ENCODE measurements at regions not wholly inside any gene's neighbourhood (a gene's known extent, or its start where the extent isn't known, plus 50 kb on each side); places are given as distances from the start of the nearest gene placed in this dataset.
"Not testable (repeated sequence)": the region's sequence is repeated elsewhere in the genome, so short reads cannot be mapped to it uniquely, and the experiment has no call there.

DNA sequence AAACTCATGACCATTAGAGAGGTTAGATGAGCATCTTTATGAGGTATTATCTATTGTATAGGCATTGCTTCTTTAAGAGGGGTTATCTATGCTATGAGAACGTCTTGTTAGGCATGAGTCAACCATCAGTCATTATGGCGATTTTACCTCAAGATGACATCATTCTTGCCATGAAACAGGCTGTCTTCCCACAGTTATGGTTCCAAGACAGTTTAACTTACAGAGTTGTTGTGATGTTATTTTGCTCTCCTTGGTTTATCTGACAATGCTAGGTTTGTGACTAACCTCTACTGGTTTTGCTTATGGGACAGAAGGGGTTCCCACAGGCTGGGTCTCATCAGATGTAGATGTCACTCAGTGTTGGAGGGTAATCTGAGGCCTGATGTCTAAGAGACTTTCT, 1864.7 kb upstream of the ACO1 start:
- Mint-ChIP-seq H3K9me3 (no peaks in the 10 kb centered on the region), H3K4me3 (no peak overlapping the region), H3K27ac (no peak overlapping the region), H3K4me1 (no peaks in the 10 kb centered on the region), H3K36me3 (ENCODE audit: low read depth) (no peaks in the 10 kb centered on the region), H3K27me3 (no peaks in the 10 kb centered on the region)
- intact Hi-C loops (cut with micrococcal nuclease): no loop called here
- no peak for DNase-seq

GRCh38 chr9:30522061-30522460, 1862.4 kb upstream of the ACO1 start:
- no peak overlapping the region for H3K4me3 Mint-ChIP-seq

GRCh38 chr9:30522486-30522885, 1862.0 kb upstream of the ACO1 start:
- Mint-ChIP-seq H3K9me3 (no peaks in the 10 kb centered on the region), H3K4me1 (no peaks in the 10 kb centered on the region), H3K27ac (no peak overlapping the region), H3K36me3 (ENCODE audit: low read depth) (no peaks in the 10 kb centered on the region), H3K27me3 (no peaks in the 10 kb centered on the region), H3K4me3 (no peak overlapping the region)
- no peak for DNase-seq
- intact Hi-C loops (cut with micrococcal nuclease): no loop called here

More at GRCh38 chr9:30522061-30522460, 1862.4 kb upstream of the ACO1 start:
- no peak for DNase-seq
- Mint-ChIP-seq H3K9me3 (no peaks in the 10 kb centered on the region), H3K36me3 (ENCODE audit: low read depth) (no peaks in the 10 kb centered on the region), H3K27ac (no peak overlapping the region), H3K27me3 (no peaks in the 10 kb centered on the region), H3K4me1 (no peaks in the 10 kb centered on the region)
- intact Hi-C loops (cut with micrococcal nuclease): no loop called here

GRCh38 chr9:30524311-30524710, 1860.1 kb upstream of the ACO1 start:
- Mint-ChIP-seq H3K9me3 (no peaks in the 10 kb centered on the region), H3K4me1 (no peaks in the 10 kb centered on the region), H3K4me3 (no peak overlapping the region), H3K27me3 (no peaks in the 10 kb centered on the region), H3K27ac (no peak overlapping the region), H3K36me3 (ENCODE audit: low read depth) (no peaks in the 10 kb centered on the region)
- intact Hi-C loops (cut with micrococcal nuclease): no loop called here
- no peak for DNase-seq

- no peak for DNase-seq
- Mint-ChIP-seq H3K4me1 (no peaks in the 10 kb centered on the region), H3K9me3 (peaks cover 3% of the 10 kb centered on the region), H3K4me3 (no peak overlapping the region), H3K27ac (no peak overlapping the region), H3K36me3 (ENCODE audit: low read depth) (no peaks in the 10 kb centered on the region), H3K27me3 (no peaks in the 10 kb centered on the region)
- intact Hi-C loops (cut with micrococcal nuclease): no loop called here
Observed at GRCh38 chr9:30534455-30534854, 1850.0 kb upstream of the ACO1 start.

DNA sequence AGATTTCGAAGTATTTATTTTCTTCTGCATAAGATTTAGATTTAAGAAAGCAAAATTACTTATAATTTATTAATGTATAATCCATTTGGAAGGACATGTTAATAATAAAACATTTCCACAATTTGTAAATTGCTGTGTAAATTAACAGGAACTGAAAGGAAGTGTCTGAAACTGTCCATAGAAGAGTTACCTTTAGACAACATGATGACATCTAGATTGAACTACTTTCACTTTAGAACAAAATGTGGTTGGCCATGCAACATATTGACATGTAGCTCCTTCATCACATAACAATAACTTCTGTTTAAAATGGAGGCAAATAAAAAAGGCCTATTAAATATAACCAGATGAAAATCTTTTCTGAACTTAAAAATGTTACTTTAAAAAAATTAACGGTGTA, 1849.5 kb upstream of the ACO1 start:
- Mint-ChIP-seq H3K4me1 (no peaks in the 10 kb centered on the region), H3K27ac (no peak overlapping the region), H3K4me3 (no peak overlapping the region), H3K27me3 (no peaks in the 10 kb centered on the region), H3K9me3 (peaks cover 3% of the 10 kb centered on the region), H3K36me3 (ENCODE audit: low read depth) (no peaks in the 10 kb centered on the region)
- intact Hi-C loops (cut with micrococcal nuclease): no loop called here
- DNase-seq: no peak

GRCh38 chr9:30536494-30536893, 1847.9 kb upstream of the ACO1 start:
- no peak overlapping the region for H3K4me3 Mint-ChIP-seq
- no peak for DNase-seq
- no peaks in the 10 kb centered on the region for H3K36me3 Mint-ChIP-seq (ENCODE audit: low read depth)
- intact Hi-C loops (cut with micrococcal nuclease): no loop called here
- H3K9me3 Mint-ChIP-seq: peaks cover 5% of the 10 kb centered on the region
- no peaks in the 10 kb centered on the region for H3K27me3 Mint-ChIP-seq
- no peak overlapping the region for H3K27ac Mint-ChIP-seq
- H3K4me1 Mint-ChIP-seq: no peaks in the 10 kb centered on the region

DNA sequence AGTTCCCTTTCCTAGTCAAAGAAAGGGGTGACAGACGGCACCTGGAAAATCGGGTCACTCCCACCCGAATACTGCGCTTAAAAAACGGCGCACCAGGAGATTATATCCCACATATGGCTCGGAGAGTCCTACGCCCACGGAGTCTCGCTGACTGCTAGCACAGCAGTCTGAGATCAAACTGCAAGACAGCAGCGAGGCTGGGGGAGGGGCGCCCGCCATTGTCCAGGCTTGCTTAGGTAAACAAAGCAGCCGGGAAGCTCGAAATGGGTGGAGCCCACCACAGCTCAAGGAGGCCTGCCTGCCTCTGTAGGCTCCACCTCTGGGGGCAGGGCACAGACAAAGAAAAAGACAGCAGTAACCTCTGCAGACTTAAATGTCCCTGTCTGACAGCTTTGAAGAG, 1844.7 kb upstream of the ACO1 start:
- H3K4me3 Mint-ChIP-seq; H3K27me3 Mint-ChIP-seq; H3K4me1 Mint-ChIP-seq; H3K36me3 Mint-ChIP-seq (ENCODE audit: low read depth); DNase-seq; intact Hi-C loops (cut with micrococcal nuclease); H3K27ac Mint-ChIP-seq; H3K9me3 Mint-ChIP-seq: not testable (repeated sequence)

- no peaks in the 10 kb centered on the region for H3K9me3 Mint-ChIP-seq
- no peaks in the 10 kb centered on the region for H3K36me3 Mint-ChIP-seq (ENCODE audit: low read depth)
- intact Hi-C loops (cut with micrococcal nuclease): no loop called here
- no peaks in the 10 kb centered on the region for H3K27me3 Mint-ChIP-seq
- no peaks in the 10 kb centered on the region for H3K4me1 Mint-ChIP-seq
- H3K27ac Mint-ChIP-seq: no peak overlapping the region
- H3K4me3 Mint-ChIP-seq: no peak overlapping the region
- DNase-seq: no peak
Observed at GRCh38 chr9:30574355-30575151, 1809.9 kb upstream of the ACO1 start.

GRCh38 chr9:30575218-30575617, 1809.2 kb upstream of the ACO1 start:
- Mint-ChIP-seq H3K27me3 (no peaks in the 10 kb centered on the region), H3K27ac (no peak overlapping the region), H3K4me1 (no peaks in the 10 kb centered on the region), H3K9me3 (no peaks in the 10 kb centered on the region), H3K36me3 (ENCODE audit: low read depth) (no peaks in the 10 kb centered on the region), H3K4me3 (no peak overlapping the region)
- intact Hi-C loops (cut with micrococcal nuclease): no loop called here
- no peak for DNase-seq

DNA sequence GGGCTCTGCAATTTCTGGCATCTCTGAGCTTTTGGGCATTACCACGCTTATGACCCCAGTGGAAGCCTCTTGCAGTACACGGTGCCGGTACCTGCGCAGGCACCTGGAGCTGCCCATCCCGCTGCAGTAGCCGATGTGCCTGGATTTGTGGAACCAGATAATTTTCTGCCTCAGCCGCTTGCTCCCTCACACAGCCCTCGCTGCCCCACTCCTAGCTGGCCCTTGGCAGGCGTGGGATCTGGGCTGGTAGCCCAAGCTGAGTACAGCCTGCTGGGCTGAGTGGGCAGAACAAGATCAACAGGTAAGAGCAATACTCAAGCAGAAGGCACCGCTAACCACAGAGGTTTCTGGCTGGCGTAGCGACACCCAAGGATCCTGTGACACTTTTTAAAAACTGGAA, 1808.8 kb upstream of the ACO1 start:
- Mint-ChIP-seq H3K4me3 (no peak overlapping the region), H3K4me1 (no peaks in the 10 kb centered on the region)

GRCh38 chr9:30579810-30580209, 1804.6 kb upstream of the ACO1 start:
- no peak for DNase-seq
- intact Hi-C loops (cut with micrococcal nuclease): no loop called here
- Mint-ChIP-seq H3K4me1 (no peaks in the 10 kb centered on the region), H3K4me3 (no peak overlapping the region), H3K27ac (no peak overlapping the region), H3K9me3 (no peaks in the 10 kb centered on the region), H3K27me3 (no peaks in the 10 kb centered on the region), H3K36me3 (ENCODE audit: low read depth) (no peaks in the 10 kb centered on the region)

More for the DNA sequence above, 1808.8 kb upstream of the ACO1 start:
- H3K27ac Mint-ChIP-seq: no peak overlapping the region
- H3K27me3 Mint-ChIP-seq: no peaks in the 10 kb centered on the region
- H3K36me3 Mint-ChIP-seq (ENCODE audit: low read depth): no peaks in the 10 kb centered on the region
- no peaks in the 10 kb centered on the region for H3K9me3 Mint-ChIP-seq
- intact Hi-C loops (cut with micrococcal nuclease): no loop called here
- DNase-seq: no peak

GRCh38 chr9:30582240-30582639, 1802.2 kb upstream of the ACO1 start:
- intact Hi-C loops (cut with micrococcal nuclease): no loop called here
- Mint-ChIP-seq H3K27me3 (no peaks in the 10 kb centered on the region), H3K9me3 (no peaks in the 10 kb centered on the region), H3K4me1 (no peaks in the 10 kb centered on the region), H3K27ac (no peak overlapping the region), H3K4me3 (no peak overlapping the region), H3K36me3 (ENCODE audit: low read depth) (no peaks in the 10 kb centered on the region)
- no peak for DNase-seq

- H3K4me1 Mint-ChIP-seq: no peaks in the 10 kb centered on the region
- H3K4me3 Mint-ChIP-seq: no peak overlapping the region
- H3K36me3 Mint-ChIP-seq (ENCODE audit: low read depth): no peaks in the 10 kb centered on the region
- no peak overlapping the region for H3K27ac Mint-ChIP-seq
- H3K9me3 Mint-ChIP-seq: no peaks in the 10 kb centered on the region
- no peak for DNase-seq
- no peaks in the 10 kb centered on the region for H3K27me3 Mint-ChIP-seq
- intact Hi-C loops (cut with micrococcal nuclease): no loop called here
Observed at GRCh38 chr9:30584559-30584958, 1799.9 kb upstream of the ACO1 start.

DNA sequence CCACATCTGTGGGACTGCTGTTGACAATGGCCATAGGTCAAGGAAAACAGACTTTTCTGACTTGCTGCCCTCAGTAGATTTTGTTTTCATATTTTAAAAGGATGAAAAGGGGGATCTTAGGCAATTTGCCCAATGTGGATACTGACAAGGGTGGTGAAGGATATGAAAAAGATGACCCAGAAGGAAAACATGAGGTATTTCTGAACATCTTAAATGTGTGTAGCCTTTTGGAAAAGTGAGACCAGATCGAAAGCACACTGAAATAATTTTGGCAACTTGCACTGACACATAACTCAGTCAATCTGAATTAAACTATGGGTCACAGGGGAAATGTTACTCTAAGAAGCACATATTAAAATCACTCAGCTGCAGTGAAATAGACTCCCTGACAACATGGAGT, 1793.0 kb upstream of the ACO1 start:
- Mint-ChIP-seq H3K4me1 (no peaks in the 10 kb centered on the region), H3K27ac (no peak overlapping the region), H3K36me3 (ENCODE audit: low read depth) (no peaks in the 10 kb centered on the region), H3K27me3 (no peaks in the 10 kb centered on the region), H3K4me3 (no peak overlapping the region), H3K9me3 (no peaks in the 10 kb centered on the region)
- no peak for DNase-seq
- intact Hi-C loops (cut with micrococcal nuclease): no loop called here
